AG20443 (cell line): ENCODE measurements at regions not wholly inside any gene's neighbourhood (a gene's known extent, or its start where the extent isn't known, plus 50 kb on each side); places are given as distances from the start of the nearest gene placed in this dataset.
"Not testable (repeated sequence)": the region's sequence is repeated elsewhere in the genome, so short reads cannot be mapped to it uniquely, and the experiment has no call there.

ENCODE experiments used
- DNase-seq: peaks from one replicate; pipeline ENCODE4 v3.0.0; 2012; ENCODE audit warnings: low spot score, mixed read lengths

DNA sequence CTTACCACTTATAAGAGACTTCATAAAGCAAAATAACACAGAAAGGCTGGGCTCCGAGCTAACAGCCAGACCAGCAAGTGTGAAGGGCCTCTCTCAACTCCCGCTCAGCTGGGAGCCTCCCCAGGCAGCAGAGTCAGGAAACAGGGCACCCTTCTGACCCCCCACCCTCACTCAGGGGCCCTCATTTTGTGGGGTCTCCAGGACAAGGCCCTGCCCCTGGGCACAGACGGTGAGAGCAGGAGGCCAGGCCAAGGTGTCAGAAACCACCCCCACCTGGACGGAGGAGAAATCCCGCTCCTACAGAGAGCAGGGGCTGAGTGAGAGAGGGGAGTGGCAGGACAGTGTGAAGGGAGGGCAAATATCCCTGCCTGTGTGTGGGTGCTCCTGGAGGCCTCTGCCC, 135.8 kb upstream of the FOXD4L5 start:
- DNase-seq: no peak

DNA sequence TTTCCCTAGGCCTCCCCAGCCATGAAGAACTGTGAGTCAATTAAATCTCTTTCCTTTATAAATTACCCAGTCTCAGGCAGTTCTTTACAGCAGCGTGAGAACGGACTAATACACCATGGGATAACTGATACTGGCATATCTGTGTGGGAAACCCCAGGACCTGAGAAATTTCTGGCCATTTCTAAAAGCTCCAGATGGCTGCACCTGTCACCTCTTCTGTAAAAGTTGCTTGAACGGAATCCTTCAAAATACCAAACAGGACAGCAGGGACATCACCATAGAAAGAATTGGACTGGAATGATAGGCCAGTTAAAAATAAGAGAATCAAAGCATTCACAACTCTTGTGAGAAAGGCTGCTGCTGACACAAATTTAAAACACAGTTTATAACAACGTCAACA, 134.0 kb upstream of the FOXD4L5 start:
- not testable (repeated sequence) for DNase-seq

DNA sequence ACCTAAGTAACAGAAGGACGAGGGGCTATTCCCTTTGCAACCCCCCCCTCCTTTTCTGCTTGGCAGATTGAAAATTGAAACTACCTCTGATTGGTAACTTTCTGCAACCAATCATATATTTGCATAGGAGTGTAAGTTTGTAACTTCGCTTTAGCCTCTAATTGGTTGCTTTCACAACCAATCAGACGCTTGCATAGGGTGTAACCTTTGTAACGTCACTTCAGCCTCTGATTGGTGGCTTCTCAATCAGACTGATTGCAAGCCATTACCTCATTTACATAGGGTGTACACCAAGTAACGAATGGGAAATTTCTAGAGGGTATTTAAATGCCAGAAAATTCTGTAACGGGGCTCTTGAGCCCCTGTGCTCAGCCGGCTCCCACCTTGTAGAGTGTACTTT, 131.9 kb upstream of the FOXD4L5 start:
- DNase-seq: not testable (repeated sequence)

DNA sequence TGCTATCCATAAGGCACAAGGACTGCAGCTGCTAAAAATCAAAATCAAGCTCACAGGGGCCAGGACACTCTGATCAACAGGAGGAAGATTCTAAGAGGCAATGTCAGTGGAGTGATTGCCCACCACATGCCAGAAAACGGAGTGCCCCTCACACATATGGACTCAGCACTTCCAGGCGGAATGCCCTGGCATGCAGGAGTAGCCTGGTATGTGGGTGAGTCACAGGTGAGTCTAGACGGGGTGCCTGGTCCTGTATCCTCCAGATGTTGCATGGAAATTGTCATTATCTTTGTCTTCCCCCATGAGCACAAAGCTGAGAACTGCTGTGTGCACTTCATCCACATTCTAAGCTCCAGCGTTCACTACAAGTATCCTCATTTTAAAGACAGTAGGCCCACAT, 129.2 kb upstream of the FOXD4L5 start:
- DNase-seq: not testable (repeated sequence)

DNA sequence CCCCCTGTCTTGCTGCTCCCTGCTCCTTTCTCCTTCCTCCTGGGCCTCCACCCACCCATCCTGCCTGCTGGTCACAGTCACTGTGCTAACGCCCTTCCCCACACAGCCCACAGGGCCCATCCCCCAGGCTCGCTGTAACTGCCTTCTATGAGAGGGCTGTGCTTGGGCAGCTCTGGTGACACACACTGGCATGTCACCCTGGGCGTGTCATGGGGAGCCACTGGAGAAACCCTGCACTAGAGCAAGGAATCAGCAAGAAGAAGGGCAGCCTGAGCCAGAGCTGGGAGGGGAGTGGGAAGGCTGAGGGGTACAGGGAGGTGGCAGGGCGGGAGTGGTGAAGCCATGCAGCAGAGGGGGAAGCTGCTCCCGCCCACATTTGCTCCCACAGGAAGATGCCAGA, 128.4 kb upstream of the FOXD4L5 start:
- DNase-seq: not testable (repeated sequence)

DNA sequence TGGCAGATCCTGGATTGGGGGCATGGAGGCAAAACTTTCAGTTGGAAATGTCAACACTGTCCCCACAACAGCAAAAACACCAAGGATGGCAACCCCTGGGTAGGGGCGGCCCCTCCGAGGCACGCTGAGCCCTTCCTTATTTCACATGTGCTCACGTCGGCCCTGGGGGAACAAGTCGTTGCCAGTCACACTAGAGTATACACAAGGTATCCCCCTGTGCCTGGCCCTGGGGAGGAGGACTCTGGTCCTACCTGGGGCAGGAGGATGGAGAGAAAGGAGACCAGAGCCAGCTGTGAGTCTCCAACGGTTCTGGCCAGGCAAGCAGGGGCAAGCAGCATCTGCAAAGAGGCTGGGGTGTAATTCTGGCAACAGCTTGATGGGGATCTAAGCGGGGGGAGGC, 126.9 kb upstream of the FOXD4L5 start:
- no peak for DNase-seq

DNA sequence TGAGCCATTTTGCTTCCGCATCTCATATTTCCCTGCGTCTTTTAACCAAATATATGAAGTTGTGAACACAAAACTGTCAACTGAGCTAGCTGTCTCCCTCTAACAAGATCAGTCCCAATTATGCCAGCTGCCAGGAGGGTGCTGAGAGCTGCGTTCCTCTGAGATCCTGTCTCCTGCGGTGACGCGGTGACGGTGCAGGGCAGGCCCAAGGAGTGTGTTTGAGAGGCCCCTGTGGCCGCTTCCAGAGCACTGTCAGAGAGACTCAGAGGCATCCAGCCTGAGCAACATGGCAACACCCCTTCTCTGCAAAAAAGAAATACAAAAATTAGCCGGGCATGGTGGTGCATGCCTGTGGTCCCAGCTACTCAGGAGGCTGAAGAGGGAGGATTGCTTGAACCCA, 126.3 kb upstream of the FOXD4L5 start:
- DNase-seq: no peak

DNA sequence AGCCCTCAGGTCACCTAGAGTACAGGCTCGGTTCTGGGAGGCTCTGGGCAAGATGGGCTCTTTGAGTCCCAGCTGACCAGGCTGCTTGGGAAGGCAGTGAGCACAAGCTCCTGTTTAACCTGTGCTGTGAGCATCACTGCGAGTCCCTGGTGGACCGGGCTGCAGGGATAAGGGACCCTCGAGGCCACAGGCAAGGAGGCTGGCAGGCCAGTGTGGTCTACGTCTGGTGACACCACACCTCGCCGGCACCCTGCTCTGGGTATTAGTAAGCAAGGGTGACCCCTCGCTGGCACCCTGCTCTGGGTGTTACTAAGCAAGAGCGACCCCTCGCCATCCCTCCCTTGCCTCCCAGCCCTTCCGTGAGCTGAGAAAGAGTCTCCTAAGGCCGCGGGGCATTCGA, 125.9 kb upstream of the FOXD4L5 start:
- no peak for DNase-seq

DNA sequence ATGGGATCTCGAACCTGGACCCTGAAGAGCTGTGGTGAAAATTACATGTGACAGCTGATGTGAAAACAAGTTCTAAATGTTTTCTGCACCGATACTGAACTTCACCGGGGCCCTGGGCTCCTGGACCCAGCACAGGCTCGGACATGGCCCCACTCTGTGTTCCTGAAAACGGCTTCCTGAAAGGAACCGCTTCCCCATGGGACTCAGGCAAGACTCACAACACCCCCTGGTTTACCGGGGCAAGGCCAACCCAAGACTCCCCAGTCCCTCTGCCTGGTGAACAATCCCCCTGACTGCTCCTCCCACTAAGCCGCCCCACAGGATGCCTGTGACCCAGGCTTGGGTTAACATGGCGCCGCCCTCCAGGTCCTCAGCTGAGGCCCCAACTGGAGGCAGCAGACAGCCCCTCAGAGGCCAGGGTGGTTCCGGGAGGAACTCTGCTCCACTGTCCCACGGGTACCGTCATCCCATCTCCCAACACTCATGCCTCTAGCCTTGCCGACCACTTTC, 124.5 kb upstream of the FOXD4L5 start:
- no peak for DNase-seq

DNA sequence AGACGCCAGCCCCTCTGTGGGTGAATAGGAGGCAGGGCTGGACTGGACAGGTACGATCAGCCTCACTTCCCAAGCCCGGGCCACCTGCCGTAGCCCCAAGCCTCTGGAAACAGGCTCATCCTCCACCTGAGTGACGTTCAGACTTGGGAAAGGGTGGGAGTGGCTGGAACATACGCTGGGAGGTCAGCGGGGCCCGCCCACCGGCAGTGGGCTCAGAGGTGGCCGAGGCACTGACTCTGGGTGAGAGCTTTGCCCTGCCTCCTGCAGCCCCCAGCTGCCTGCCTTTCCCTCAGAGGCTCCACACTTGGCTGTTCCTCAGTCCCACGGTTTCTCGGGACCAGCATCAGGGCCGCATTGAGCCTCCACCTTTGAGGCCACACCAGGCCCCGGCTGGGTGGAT, 123.8 kb upstream of the FOXD4L5 start:
- DNase-seq: not testable (repeated sequence)

DNA sequence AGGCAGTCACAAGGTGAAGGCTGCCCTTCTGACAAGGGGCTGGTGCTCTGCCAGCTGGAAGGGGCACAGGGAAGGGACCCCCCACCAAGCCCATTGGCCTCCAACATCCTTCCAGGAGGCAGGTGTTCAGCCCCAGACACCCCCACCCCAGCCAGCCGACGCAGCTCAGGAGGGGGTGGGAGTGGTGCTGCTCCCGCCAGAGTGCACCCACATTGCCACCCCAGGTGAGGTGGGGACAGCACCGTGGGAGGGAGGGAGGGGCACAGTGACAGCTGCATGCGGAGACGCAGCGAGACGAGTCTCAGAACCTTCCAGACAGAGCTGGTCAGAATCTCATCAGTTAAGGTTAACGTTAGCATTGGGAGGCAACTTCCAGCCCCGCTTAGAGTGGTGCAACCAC, 121.6 kb upstream of the FOXD4L5 start:
- not testable (repeated sequence) for DNase-seq

DNA sequence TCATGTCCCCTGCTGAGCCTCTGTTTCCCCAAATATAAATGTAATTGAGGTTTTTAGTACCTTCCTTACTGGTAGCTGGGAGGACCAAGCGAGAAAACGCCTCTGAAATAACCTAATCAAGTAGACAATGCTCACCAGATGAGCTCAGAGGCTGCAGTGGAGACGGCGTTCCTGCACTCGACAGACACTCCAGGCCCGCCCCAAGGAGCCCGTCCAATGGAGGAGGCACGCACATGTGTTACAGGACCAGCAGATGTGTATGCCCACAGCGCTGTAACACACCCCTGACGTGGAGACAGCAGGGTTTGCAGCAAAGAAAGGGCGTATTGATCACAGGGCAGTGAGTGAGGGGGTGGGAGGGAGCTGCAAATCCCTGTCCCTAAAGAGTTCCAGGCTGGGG, 120.8 kb upstream of the FOXD4L5 start:
- not testable (repeated sequence) for DNase-seq

DNA sequence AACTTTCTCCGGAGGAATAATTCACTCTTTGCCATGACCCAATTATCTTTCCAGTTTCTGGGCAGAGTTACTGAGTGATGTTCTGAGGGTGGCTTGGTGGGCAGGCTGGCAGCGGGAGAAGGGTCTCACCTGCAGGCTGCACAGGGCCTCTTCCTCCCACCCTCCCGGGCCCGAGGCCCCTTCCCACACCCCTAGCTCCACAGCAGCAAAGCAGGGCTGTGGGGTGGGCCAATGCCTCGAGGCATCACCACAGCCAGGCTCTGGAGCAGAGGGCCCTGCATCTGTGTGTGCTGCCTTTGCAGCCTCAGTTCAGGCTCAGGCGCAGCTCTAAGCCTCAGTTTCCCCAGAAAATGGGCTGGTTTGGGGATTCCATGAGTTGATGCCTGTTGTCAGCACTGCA, 120.2 kb upstream of the FOXD4L5 start:
- no peak for DNase-seq

DNA sequence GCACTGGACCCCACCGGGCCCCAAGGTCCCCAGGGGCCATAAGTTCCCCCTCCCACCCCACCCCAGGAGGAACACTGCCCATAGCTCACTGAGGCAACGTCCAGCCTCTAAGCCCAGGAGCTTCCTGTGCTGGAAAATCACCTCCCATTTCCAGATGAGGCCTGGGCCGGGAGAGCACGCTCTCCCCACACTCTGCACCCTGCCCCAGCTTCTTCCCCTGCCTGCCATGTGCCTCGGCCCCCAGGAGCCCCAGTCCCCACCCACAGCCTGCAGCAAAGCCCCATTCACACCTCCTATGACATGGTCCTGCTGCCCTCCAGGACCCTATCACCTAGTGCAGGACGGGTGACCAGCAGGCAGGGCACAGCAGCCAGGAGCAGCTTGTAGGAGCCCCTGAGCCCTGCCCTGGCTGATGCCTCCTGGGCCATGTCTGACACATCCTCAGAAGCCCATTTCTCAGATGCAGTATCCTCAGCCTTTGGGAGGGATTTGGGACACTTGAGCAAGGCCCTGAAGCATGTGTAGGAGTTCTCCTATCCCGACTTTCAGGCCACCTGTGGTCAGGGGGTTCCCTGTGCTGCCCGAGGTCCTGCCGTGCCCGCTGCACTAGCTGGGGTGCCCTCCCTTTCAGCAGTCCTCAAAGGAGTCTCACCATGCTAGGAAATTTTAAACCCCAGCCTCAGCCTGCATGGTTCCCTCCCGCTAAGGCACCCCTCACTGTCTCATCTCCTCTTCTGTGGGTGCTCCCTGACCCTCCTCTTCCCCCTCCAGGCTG, 119.4 kb upstream of the FOXD4L5 start:
- DNase-seq: no peak

DNA sequence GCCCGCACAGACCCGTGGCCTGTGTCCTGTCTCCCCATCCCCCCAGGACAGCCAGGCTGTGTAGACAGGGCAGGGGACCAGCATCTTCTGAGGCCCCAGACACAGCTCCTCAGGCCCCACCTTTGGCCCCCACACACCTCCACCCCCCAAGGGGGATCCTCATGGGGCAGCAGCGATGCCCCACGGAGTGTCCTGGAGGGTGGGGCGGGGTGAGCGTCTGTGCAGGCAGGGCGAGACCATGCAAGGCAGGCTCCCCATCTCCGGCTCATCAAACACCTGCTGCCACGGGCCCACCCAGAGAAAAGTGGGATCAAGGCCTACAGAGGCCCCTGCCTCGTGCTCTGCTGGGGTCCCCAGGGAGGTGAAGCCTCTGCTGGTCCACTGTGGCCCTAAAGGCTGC, 118.7 kb upstream of the FOXD4L5 start:
- no peak for DNase-seq

DNA sequence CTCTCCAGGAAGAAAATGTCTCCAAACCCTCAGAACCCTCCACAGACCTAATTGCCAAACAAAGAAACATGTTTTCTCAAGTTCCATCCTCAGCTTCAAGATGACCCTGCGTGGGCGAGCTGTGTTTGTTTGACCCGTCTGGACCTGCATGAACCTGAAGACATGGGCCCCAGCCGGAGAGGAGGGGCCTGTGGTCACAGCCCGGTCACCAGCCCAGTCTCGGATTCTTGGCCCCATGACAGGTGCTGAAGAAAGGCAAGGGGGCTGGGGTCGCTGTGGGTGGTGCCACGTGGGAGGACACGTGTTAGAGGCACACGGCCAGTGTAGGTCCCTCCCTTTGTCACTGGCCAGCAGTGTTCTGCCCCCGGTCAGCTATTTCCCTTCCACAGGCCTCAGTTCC, 118.1 kb upstream of the FOXD4L5 start:
- DNase-seq: not testable (repeated sequence)

DNA sequence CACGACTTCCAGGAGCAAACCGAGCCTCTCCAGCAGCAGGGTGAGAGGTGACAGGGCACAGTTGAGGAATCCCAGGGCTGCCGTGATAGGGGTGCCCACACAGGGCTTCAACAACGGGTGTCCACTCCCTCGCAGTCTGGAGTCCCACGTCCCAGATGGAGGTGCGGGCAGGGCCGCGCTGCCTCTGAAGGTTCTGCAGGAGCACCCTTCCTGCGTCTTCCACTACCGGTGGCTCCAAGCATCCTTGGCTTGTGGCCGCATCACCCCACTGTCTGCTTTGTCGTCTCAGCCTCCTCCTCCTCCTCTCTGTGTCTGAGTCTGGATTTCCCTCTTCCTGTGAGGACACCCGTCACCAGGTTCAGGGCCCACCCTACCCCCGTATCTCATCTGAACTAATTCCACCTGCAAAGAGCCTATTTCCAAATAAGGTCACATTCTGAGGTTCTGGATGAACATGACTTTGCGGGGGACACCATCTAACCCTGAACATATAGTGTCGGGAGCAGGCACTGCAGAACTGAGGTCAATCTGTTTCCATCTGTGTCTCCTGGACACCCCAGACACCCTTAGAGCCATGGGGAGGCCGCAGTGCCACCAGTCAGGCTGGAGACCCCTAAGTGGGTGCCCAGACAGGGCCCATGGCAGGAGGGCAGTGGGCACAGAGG, 117.3 kb upstream of the FOXD4L5 start:
- DNase-seq: not testable (repeated sequence)

DNA sequence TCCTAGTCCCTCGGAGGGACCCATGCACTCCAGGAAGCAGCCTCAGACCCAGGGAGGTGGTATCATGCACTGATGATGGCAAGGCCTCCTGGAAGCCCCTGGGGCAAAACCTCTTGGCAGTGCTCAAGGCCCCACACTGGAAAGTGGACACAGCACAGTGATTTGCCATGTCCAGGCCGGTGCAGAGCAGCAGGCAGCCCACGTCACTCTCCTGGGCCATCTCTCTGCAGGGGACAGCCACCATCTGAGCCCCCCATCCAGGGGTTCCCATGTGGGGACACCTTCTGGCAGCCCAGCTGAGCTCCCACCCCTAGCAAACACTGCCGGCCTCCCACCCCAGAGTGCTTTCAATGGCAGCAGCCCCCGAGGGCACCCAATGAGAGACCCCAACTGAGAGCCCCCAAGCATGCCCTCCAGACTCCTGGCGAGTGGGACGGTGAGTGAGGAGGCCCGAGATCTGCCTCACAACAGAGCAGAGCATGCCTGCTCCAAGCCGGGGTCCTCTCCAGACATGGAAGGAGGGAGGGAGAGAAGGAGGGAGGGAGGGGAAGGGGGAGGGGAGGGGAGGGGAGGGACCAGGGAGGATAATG, 116.5 kb upstream of the FOXD4L5 start:
- DNase-seq: not testable (repeated sequence)

DNA sequence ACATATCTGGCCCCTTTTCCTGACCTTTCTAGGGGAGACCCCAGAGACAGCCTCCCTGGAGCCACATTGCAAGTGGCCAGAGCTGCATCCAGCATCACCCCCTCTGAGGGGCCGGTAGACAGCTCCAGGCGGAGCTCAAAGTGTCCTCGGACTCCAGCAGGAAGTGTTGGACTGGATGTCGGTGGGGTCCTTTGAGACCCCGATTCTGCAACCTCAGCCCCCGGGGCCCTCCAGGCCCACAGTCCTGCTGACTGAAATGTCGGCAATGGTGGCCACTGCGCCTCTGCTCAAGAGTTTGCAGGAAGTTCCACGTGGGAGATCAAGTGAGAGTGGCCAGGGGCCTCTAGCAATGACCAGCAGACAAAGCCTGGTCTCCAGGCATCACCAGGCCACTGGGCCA, 115.9 kb upstream of the FOXD4L5 start:
- no peak for DNase-seq

DNA sequence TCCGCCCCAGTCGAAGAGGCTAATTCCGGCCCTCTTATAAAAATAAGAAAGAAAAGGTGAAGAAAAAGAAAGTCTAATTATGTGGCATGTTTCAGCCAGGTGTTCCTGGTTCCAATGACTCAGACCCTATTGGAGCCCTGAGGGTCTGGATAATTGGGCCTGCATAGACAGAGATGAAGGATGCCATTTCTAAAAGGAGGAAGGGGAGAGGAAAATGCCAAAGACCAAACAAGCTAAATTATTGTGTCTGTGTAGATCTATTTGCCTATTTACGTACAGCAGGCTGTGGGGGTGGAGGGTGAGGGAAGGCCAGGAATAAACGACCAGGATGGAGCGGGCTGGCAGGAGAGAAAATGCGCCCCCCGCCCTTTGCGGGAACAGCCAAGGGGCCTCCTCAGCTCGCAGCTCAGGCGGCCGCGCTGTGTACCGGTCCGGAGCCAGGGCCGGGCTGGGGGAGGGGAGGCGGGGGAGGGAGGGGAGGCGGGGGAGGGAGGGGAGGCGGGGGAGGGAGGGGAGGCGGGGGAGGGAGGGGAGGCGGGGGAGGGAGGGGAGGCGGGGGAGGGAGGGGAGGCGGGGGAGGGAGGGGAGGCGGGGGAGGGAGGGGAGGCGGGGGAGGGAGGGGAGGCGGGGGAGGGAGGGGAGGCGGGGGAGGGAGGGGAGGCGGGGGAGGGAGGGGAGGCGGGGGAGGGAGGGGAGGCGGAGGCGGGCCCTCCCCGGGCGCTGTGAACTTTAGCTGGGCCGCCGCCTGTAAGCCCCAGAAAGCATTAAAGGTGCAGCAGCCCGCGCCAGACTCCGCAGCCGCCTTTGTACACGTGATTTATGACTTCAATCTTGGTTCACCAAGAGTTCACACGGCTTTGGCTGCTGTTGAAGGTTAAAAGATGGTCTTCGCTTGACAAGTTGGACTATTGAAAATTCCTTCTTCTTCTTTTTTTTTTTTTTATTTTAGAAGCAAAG, 113.0 kb upstream of the FOXD4L5 start:
- not testable (repeated sequence) for DNase-seq

DNA sequence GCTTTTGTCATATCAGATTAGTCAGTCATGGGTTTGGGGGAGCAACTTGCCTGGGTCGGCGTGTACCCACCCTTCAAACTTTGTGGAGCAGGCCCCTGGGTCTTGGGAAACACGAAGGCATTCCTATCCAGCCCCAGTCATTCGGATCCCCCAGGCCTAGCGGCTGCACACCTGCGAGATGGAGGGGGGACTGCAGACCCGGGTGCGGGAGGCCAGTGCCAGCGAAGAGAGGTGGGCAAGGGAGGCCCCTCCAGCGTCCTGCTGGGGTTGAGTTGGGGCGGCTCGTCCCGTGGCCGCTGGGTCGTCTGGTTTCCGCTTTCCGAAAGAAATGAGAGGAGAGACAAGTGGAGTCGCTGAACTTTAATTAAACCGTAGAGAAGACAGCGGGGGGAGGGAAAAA, 112.2 kb upstream of the FOXD4L5 start:
- not testable (repeated sequence) for DNase-seq

DNA sequence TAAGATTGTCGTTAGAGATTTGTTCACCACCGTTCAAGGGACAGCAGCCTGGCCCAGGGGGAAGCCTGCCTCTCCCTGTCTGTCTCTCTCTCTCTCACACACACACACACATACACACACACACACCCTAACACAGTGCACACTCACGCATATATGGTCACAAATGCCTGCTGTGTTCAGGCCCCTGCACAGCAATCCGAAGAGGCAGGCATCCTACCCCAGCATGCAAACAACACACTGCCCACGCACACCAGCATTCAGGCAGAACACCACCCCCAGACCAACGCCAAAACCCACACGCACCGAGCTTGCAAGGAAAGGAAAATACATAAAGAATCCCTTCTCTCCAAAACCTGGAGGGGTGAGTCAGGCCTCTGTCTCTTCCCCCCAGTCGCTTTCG, 111.6 kb upstream of the FOXD4L5 start:
- not testable (repeated sequence) for DNase-seq
